GM12878 (cell line): ENCODE measurements at regions not wholly inside any gene's neighbourhood (a gene's known extent, or its start where the extent isn't known, plus 50 kb on each side); places are given as distances from the start of the nearest gene placed in this dataset.

Source experiments
- ATAC-seq: fragments of 200-7000 bp; cut with Tn5 transposase; 3 replicates; pipeline ENCODE4 v1.9.1; 2020; ENCODE audit warnings: mild to moderate bottlenecking, moderate library complexity
- BruUV-seq: library from RNA; stranded (reverse); fragments of 400-500 nt; replicated peaks from 2 replicates; lab custom pipeline; 2021; lab: Mats Ljungman, UMichigan
- CTCF ChIA-PET: fragments of 300-600 bp; sonication (Branson Sonifier 250); formaldehyde crosslinking; extraction: SDS; loops from one replicate; lab custom pipeline; 2021; ENCODE audit warnings: inconsistent platforms; lab: Yijun Ruan, JAX
- POLR2A ChIA-PET: fragments of 350-600 bp; formaldehyde crosslinking; extraction: SDS; loops from one replicate; lab custom pipeline; 2021; ENCODE audit warnings: inconsistent platforms; lab: Charles Lee
- RAD21 ChIA-PET: fragments of 300-600 bp; sonication (Branson Sonifier 250); formaldehyde crosslinking; loops from one replicate; lab custom pipeline; 2023; ENCODE audit warnings: antibody characterized with exemption; ENCODE audit not compliant: unreplicated experiment; lab: Charles Lee
- SMC1A ChIA-PET: fragments of 300-600 bp; sonication (Branson Sonifier 250); formaldehyde crosslinking; loops from one replicate; lab custom pipeline; 2023; ENCODE audit not compliant: unreplicated experiment, uncharacterized antibody; lab: Charles Lee
- DNase-seq: peaks from one replicate; pipeline ENCODE4 v3.0.0-alpha.2; 2011; ENCODE audit warnings: low read depth, low spot score
- FAIRE-seq: peaks from 3 replicates; lab custom pipeline; 2011; peaks lifted over from hg19 to GRCh38; lab: Jason Lieb, UNC
- H2AFZ ChIP-seq: 2 replicates; pipeline ENCODE4 v1.6.0; 2011; ENCODE audit warnings: low read depth, low read length, control low read depth; ENCODE audit not compliant: control insufficient read depth
- H3K27ac ChIP-seq: 2 replicates; pipeline ENCODE4 v1.5.1; 2011; ENCODE audit warnings: control low read depth; ENCODE audit not compliant: control insufficient read depth, insufficient read depth
- H3K27me3 ChIP-seq, 2 experiments: replicated peaks in 1 of 2; 2 replicates each; pipeline versions ENCODE4 v1.6.0 to v1.6.1; 2011; ENCODE audit warnings: low read length in 1 of 2; ENCODE audit not compliant: control insufficient read depth in 2 of 2, insufficient read depth in 2 of 2
- H3K36me3 ChIP-seq, 2 experiments: 2 replicates each; pipeline ENCODE4 v1.5.1; 2011; ENCODE audit warnings: low read length in 1 of 2; ENCODE audit not compliant: control insufficient read depth in 2 of 2, insufficient read depth in 2 of 2
- H3K4me1 ChIP-seq: 2 replicates; pipeline ENCODE4 v1.6.1; 2011; ENCODE audit warnings: mild to moderate bottlenecking, low read length, moderate library complexity, mixed read lengths; ENCODE audit not compliant: control insufficient read depth, insufficient read depth
- H3K4me2 ChIP-seq: 2 replicates; pipeline ENCODE4 v1.6.0; 2011; ENCODE audit warnings: control low read depth; ENCODE audit not compliant: control insufficient read depth, insufficient read depth
- H3K4me3 ChIP-seq: fragments of 200-600 bp; sonication (generic); 2 replicates; pipeline ENCODE4 v1.5.1; 2016
- H3K79me2 ChIP-seq: 2 replicates; pipeline ENCODE4 v1.6.0; 2011; ENCODE audit warnings: low read length; ENCODE audit not compliant: control insufficient read depth, insufficient read depth
- H3K9ac ChIP-seq: 2 replicates; pipeline ENCODE4 v1.8.0; 2011; ENCODE audit warnings: low read length, control low read depth, mixed read lengths; ENCODE audit not compliant: control insufficient read depth, insufficient read depth
- H3K9me3 ChIP-seq: replicated peaks from 3 replicates; pipeline ENCODE4 v1.5.1; 2011; ENCODE audit warnings: mild to moderate bottlenecking, low read length; ENCODE audit not compliant: control insufficient read depth, insufficient read depth
- H4K20me1 ChIP-seq: 2 replicates; pipeline ENCODE4 v1.6.0; 2011; ENCODE audit not compliant: control insufficient read depth, insufficient read depth
- ASH2L ChIP-seq: fragments of 300-600, 200-600 bp; sonication (generic); IDR thresholded peaks from 2 replicates; pipeline ENCODE4 v1.6.1; 2017; ENCODE audit warnings: low read depth, mild to moderate bottlenecking, borderline replicate concordance
- BACH1 ChIP-seq: fragments of 450-650 bp; IDR thresholded peaks from 2 replicates; pipeline ENCODE4 v1.6.1; 2017; ENCODE audit warnings: mild to moderate bottlenecking, borderline replicate concordance
- BCL11A ChIP-seq: IDR thresholded peaks from 2 replicates; pipeline ENCODE4 v1.6.1; 2011; ENCODE audit warnings: low read depth, low read length
- BHLHE40 ChIP-seq, 2 experiments: fragments of 450-650 bp in 1 of 2; IDR thresholded peaks; 2 replicates each; pipeline ENCODE4 v1.6.1; 2011 to 2017; ENCODE audit warnings: low read depth in 2 of 2, borderline replicate concordance in 1 of 2, improper control_type of control experiment in 1 of 2, low read length in 1 of 2, mild to moderate bottlenecking in 1 of 2
- CBX3 ChIP-seq: fragments of 200-600 bp; sonication (generic); IDR thresholded peaks from 2 replicates; pipeline ENCODE4 v1.6.1; 2016; ENCODE audit warnings: low read depth, borderline replicate concordance
- HDAC2 ChIP-seq: fragments of 200-600 bp; sonication (generic); IDR thresholded peaks from 2 replicates; pipeline ENCODE4 v1.6.1; 2017
- HDAC6 ChIP-seq: fragments of 200-600 bp; sonication (generic); IDR thresholded peaks from one replicate; pipeline ENCODE4 v1.8.0; 2017; ENCODE audit warnings: antibody characterized with exemption; ENCODE audit not compliant: unreplicated experiment
- IKZF2 ChIP-seq, 2 experiments: fragments of 450-650 bp; IDR thresholded peaks; 2 replicates each; pipeline ENCODE4 v1.6.1; 2017; ENCODE audit warnings: mild to moderate bottlenecking in 2 of 2, moderate library complexity in 2 of 2
- NBN ChIP-seq: fragments of 450-650 bp; IDR thresholded peaks from 2 replicates; pipeline ENCODE4 v1.6.1; 2016
- NFYA ChIP-seq: IDR thresholded peaks from 2 replicates; pipeline ENCODE4 v1.6.1; 2011; ENCODE audit warnings: low read depth, mild to moderate bottlenecking, low read length, improper control_type of control experiment, borderline replicate concordance
- RAD21 ChIP-seq: IDR thresholded peaks from 2 replicates; pipeline ENCODE4 v1.6.1; 2011; ENCODE audit warnings: mild to moderate bottlenecking, low read depth, low read length, moderate library complexity; ENCODE audit not compliant: insufficient read depth
- SIN3A ChIP-seq: IDR thresholded peaks from 2 replicates; pipeline ENCODE4 v1.6.1; 2012; ENCODE audit warnings: low read depth, low read length, improper control_type of control experiment
- SPI1 ChIP-seq: IDR thresholded peaks from 2 replicates; pipeline ENCODE4 v1.6.1; 2011; ENCODE audit warnings: low read depth, mild to moderate bottlenecking, low read length, moderate library complexity, borderline replicate concordance; ENCODE audit not compliant: insufficient read depth
- TARDBP ChIP-seq: IDR thresholded peaks from 2 replicates; pipeline ENCODE4 v1.6.1; 2016; ENCODE audit warnings: borderline replicate concordance
- WRNIP1 ChIP-seq: IDR thresholded peaks from 2 replicates; pipeline ENCODE4 v1.6.1; 2011; ENCODE audit warnings: low read depth, low read length, improper control_type of control experiment, borderline replicate concordance
- ZNF217 ChIP-seq: fragments of 450-650 bp; IDR thresholded peaks from 2 replicates; pipeline ENCODE4 v1.6.1; 2017; ENCODE audit warnings: antibody characterized with exemption, mild to moderate bottlenecking
- WGBS: methylation state at CpG from one replicate; pipeline ENCODE4 v1.1.6; 2016; ENCODE audit warnings: low lambda C conversion rate; ENCODE audit not compliant: insufficient replicate concordance, insufficient coverage; ENCODE audit errors: missing lambda C conversion rate; 5-methylcytosine and 5-hydroxymethylcytosine counted together
- in situ Hi-C: fragments of 300-500 bp; cut with MboI; formaldehyde crosslinking; loops from 9 replicates; pipeline ENCODE4 v1.14.3; 2018; ENCODE audit warnings: mixed read lengths
- intact Hi-C: fragments of 100-400 bp; cut with micrococcal nuclease; formaldehyde crosslinking; loops from one replicate; pipeline ENCODE4 v1.14.2; 2022; ENCODE audit not compliant: unreplicated experiment
- TF ChIP-seq, protein P1 (sequence below): fragments of 450-650 bp; IDR thresholded peaks from 2 replicates; pipeline ENCODE4 v1.6.1; 2017; ENCODE audit warnings: mild to moderate bottlenecking, moderate library complexity
- TF ChIP-seq, protein P2 (sequence below): fragments of 450-650 bp; IDR thresholded peaks from 2 replicates; pipeline ENCODE4 v1.6.1; 2014; ENCODE audit warnings: mild to moderate bottlenecking

DNA sequence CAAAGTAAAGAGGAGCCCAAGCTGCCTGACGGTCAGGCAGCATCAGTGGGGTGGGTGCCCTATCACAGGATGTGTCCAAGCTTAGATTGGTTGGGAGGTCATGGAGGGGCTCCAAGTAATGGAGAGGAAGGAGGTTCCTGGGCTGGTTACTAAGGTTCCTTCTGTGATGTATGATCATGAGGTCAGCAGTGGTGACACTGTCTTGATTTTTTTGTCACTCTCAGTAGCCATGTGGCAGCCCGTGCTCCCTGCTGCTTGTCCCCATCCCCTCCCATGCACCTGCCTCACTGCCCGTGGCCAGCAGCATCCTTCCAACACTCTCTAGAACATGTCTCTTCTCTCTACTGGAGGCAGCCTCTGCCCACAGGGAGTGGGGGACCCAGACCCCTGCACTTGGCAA lies 261.7 kb downstream of the TLE3 start (continued):
- TF ChIP-seq CBX3 (no peak), NBN (no peak), NFYA (no peak), TARDBP (no peak), WRNIP1 (no peak), SIN3A (no peak), RAD21 (no peak), ASH2L (no peak), HDAC6 (no peak), BHLHE40 (IDR thresholded peaks at IDR 0.05; ENCODE audit: borderline replicate concordance in 1 of 2, low read depth in 2 of 2, low read length in 1 of 2) (no peak)

DNA sequence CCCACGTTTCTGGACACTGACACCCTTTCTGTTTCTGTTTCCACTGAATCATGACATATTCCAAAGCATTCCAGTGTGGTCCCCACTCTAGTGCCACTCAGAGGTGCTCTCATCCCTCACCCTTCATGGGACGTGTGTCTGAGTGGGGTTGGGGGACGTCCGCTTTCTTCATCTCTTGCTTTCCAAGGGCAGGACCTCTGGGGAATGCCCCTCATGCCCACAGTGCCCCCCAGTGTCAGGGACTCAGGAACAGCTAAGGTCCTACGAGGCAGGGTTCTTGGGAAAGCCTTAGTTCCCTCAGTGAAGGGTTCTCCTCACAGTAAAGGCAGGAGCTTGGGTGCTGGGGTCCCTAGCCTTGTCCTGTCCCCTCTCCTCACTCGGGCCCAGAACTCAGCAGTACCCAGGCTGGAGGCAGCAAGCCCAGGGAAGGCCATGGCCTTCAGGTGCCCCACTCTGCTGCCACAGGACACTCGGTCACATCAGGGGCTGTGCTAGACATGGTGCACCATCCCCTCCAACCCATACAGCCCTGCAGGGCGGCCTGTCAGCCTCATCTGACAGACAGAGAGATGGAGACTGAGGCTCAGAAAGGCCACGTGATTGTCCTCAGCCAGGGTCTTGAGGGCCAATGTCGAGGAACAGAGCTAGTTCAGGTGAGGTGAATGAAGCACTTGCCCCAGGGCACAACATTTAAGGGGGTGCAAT lies 261.0 kb downstream of the TLE3 start:
- CTCF ChIA-PET: interaction anchor here (1.3 kb wide), 1 partner anchor 113 kb away, joined by 3 read pairs; no protein-coding TSS in a partner anchor
- TF ChIP-seq IKZF2 (IDR thresholded peaks at IDR 0.05): no peak
- TF ChIP-seq SPI1: no peak
- TF ChIP-seq BACH1: no peak
- no peak for TF ChIP-seq BCL11A
- TF ChIP-seq, protein P1, sequence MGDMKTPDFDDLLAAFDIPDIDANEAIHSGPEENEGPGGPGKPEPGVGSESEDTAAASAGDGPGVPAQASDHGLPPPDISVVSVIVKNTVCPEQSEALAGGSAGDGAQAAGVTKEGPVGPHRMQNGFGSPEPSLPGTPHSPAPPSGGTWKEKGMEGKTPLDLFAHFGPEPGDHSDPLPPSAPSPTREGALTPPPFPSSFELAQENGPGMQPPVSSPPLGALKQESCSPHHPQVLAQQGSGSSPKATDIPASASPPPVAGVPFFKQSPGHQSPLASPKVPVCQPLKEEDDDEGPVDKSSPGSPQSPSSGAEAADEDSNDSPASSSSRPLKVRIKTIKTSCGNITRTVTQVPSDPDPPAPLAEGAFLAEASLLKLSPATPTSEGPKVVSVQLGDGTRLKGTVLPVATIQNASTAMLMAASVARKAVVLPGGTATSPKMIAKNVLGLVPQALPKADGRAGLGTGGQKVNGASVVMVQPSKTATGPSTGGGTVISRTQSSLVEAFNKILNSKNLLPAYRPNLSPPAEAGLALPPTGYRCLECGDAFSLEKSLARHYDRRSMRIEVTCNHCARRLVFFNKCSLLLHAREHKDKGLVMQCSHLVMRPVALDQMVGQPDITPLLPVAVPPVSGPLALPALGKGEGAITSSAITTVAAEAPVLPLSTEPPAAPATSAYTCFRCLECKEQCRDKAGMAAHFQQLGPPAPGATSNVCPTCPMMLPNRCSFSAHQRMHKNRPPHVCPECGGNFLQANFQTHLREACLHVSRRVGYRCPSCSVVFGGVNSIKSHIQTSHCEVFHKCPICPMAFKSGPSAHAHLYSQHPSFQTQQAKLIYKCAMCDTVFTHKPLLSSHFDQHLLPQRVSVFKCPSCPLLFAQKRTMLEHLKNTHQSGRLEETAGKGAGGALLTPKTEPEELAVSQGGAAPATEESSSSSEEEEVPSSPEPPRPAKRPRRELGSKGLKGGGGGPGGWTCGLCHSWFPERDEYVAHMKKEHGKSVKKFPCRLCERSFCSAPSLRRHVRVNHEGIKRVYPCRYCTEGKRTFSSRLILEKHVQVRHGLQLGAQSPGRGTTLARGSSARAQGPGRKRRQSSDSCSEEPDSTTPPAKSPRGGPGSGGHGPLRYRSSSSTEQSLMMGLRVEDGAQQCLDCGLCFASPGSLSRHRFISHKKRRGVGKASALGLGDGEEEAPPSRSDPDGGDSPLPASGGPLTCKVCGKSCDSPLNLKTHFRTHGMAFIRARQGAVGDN: no peak
- no peak for TF ChIP-seq HDAC2
- TF ChIP-seq, protein P2, sequence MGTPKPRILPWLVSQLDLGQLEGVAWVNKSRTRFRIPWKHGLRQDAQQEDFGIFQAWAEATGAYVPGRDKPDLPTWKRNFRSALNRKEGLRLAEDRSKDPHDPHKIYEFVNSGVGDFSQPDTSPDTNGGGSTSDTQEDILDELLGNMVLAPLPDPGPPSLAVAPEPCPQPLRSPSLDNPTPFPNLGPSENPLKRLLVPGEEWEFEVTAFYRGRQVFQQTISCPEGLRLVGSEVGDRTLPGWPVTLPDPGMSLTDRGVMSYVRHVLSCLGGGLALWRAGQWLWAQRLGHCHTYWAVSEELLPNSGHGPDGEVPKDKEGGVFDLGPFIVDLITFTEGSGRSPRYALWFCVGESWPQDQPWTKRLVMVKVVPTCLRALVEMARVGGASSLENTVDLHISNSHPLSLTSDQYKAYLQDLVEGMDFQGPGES: no peak
- no peak for TF ChIP-seq ZNF217

More for the DNA sequence above, 261.0 kb downstream of the TLE3 start:
- POLR2A ChIA-PET: no interaction called here
- SMC1A ChIA-PET: no interaction called here
- BruUV-seq: no TSS peak
- DNase-seq: no peak
- WGBS: 6% methylated on average over 10 of the region's 10 CpGs
- peaks cover 0 to 5% of the 10 kb centered on the region in 2 experiments; a peak in 1 of 4 replicates for H3K27me3 ChIP-seq
- RAD21 ChIA-PET: no interaction called here
- no peak overlapping the region for H3K4me2 ChIP-seq
- H4K20me1 ChIP-seq: no peaks in the 10 kb centered on the region
- H3K4me3 ChIP-seq: no peak overlapping the region
- H3K9me3 ChIP-seq: no peaks in the 10 kb centered on the region
- no peak for ATAC-seq
- no peak overlapping the region for H3K27ac ChIP-seq
- intact Hi-C loops (no loop called here), in situ Hi-C loops (no loop called here)
- H2AFZ ChIP-seq: no peak overlapping the region
- no peaks in the 10 kb centered on the region for H3K36me3 ChIP-seq
- no peak overlapping the region for H3K9ac ChIP-seq
- H3K79me2 ChIP-seq: no peaks in the 10 kb centered on the region
- no peaks in the 10 kb centered on the region for H3K4me1 ChIP-seq
- no peak for FAIRE-seq
